ENCODE measurements at regions not wholly inside any gene's neighbourhood (a gene's known extent, or its start where the extent isn't known, plus 50 kb on each side); places are given as distances from the start of the nearest gene placed in this dataset.

GRCh38 chr5:44652674-44653073 is 156.1 kb upstream of the MRPS30 start:
- no peak for DNase-seq

GRCh38 chr5:44646016-44646415 is 162.7 kb upstream of the MRPS30 start:
- DNase-seq: no peak

DNA sequence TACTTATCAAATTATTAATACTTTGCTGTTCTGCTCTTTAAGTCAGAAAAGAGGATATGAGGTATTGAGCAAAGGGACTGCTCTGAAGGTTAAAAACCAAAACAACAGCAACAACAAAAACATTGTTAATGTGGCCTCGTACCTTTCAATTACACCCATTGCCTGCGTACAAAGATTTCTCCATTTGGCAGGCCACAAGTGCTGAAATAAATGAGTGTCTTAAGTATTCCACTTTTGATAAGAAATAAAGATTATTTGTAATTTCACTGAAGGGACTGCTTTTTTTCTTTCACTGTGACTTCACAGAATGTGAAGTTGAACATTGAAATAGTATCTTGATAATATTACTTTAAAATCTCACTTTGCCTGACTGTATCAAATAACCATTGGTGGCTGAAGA is 163.2 kb upstream of the MRPS30 start:
- DNase-seq: no peak

DNA sequence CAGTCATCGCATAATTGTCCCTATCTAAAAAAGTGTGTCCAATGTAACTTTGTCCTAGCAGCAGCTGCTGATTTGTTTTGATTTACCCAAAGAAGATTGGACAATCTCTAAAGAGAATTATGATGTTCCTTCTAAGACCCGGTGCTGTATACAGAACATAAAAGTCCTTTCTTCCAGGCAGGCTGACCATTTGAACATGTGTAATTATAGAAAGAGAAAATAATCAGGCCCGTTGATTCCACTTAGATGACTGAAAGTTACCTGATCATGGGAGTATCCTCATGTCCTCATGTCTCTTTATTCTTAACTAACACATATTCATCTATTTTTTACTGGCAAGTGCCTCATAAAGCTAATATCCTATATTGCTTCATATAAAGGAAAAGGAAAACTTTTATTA is 164.1 kb upstream of the MRPS30 start:
- no peak for DNase-seq

- DNase-seq: no peak
These were observed 166.9 kb upstream of the MRPS30 start for GRCh38 chr5:44641820-44642219.

GRCh38 chr5:44640945-44641456 is 167.7 kb upstream of the MRPS30 start:
- no peak for DNase-seq

DNA sequence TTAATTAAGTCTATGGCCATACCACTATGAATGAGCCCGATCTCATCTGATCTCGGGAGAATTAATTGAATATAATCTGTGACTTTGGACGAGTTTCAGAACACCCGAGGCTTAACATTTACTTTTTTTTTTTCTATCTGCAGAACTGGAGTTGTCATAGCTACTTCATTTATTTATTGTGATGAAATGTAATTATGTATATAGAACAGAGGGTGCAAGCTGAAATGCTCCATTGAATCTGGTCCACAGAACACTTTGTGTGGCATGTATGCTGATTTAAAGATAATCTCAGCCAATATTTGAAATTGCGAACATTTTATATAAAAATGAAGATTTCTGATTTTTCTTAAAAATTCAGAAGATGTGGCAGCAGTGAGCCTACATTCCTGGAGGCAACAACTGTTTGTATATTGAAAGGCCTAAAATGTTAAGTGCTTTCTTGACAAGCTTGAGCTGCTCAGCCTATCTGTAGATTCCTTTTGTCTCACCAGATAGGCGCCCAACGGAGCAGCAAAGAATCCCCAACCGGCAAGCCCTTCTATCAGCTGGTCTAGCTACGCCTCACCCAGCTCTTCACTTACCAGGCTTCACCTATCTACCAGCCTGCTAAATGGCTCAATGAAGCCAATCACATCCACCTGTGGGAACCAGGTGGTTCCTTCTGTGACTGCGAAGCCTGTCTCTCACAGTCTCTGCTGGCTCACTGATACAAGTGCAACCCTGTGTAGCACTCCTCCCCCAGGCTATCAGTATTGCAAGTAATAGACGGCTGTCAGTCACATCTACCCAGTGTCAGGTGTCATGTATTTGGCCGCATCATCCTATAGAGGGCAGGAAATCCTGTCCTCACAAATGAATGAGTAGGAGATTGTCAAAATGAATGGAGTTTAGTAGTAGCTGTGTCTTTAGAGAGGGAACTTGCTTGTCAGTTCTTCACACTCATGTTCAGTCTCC is 170.6 kb upstream of the MRPS30 start:
- DNase-seq: no peak

- no peak for DNase-seq
These were observed 176.4 kb upstream of the MRPS30 start for GRCh38 chr5:44632344-44632743.

GRCh38 chr5:44626846-44627245 is 181.9 kb upstream of the MRPS30 start:
- DNase-seq: no peak

- DNase-seq: no peak
These were observed 186.4 kb upstream of the MRPS30 start for GRCh38 chr5:44622331-44622730.

GRCh38 chr5:44619875-44620610 is 188.7 kb upstream of the MRPS30 start:
- no peak for DNase-seq

GRCh38 chr5:44614845-44615244 is 193.9 kb upstream of the MRPS30 start:
- DNase-seq: no peak

DNA sequence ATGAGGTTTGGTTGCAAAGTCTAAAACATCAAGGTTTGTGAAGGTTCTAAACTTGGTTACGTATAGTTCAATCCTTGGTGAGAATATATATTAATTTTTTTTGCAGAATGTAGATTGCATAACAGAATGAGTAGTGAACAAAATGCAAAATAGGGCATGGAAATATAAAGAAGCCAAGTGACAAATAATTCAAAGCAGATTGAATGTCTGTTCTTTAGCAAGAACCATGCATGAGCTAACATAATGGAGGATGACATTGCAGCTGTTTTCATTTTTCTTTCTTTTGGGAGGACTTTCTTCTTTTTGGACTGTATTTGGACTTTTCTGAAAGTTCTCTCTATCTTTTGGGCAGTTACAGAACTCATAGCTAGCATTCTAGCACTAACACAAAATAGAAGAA is 194.8 kb upstream of the MRPS30 start:
- DNase-seq: no peak

DNA sequence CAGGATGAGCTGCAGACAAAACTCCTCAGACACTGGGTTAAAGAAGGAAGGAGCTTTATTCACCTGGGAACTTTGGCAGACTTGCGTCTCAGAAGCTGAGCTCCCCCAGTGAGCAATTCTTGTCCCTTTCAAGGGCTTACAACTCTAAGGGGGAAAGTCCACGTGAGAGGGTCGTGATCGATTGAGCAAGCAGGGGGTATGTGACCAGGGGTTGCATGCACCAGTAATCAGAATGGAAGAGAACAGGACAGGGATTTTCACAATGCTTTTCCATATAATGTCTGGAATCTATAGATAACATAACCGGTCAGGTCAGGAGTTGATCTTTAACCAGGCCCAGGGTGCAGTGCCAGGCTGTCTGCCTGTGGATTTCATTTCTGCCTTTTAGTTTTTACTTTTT is 202.8 kb upstream of the MRPS30 start:
- DNase-seq: no peak

DNA sequence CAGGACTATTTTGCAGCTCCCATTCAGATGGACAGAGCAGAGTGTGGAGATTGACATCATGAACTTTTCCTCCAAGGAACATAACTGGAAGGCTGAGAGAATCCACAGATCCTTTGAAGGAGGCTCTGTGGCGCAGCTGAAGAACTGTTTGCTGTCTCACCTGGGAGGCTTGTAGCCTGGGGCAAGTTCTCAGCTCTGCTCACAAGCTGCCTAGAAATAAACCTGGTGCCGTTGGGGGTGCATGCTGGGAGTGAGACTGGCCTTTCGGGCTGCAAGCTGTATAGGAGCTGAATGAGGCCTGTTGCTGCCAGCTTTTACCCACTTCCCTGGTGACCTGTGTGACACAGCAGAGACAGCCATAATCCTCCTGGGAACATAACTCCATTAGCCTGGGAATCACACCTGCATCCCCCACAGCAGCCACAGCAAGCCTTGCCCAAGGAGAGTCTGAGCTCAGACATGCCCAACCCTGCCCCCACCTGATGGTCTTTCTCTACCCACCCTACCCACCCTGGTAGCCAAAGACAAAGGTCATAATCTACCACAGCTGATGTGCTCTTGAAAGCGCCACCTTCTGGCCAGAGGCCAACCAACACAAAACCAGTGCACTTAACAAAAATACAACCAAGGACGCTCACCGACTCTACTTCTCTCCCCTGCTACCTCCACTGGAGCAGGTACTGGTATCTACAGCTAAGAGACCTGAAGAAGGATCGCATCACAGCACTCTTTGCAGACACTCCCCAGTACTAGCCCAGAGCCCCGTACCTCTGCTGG is 205.1 kb upstream of the MRPS30 start:
- DNase-seq: no peak

DNA sequence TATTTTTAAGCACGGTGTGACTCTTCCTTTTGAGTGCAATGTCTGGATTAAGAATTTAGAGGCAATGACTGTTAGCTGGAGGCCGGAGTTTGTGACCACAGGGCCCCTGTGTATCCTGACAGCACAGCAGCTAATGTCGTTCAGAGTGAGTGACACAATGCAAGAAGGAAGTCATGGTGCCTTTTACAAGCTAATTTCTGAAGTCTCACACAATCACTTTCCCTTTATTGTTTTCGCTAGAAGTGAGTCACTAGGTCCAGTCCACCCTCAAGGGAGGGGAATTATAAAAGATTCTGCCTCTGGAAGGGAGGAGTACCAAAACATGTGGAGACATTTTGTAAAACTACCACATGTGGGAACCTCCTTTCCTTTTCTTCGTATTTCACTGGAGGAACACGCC is 185.5 kb upstream of the FGF10 start:
- DNase-seq: no peak

GRCh38 chr5:44568519-44568918 is 179.3 kb upstream of the FGF10 start:
- DNase-seq: no peak

DNA sequence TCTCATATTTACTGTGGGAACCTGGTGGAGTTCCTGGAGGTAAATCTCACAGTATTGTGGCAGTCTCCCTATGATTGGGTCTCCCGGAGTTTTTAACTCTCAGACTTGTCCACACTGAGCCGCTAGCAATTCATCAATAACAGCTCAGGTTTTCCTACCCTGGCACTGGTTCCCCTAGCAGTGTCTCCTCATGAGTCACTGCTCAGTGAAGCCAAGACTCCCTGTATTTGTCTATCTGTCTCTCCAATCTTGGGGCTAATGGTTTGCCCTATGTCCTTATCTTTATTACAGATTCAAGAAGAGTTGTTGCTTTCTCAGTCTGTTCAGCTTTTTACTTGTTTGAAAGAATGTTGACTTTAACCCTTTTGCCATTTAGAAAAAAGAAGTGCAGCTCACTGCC is 176.7 kb upstream of the FGF10 start:
- DNase-seq: no peak

DNA sequence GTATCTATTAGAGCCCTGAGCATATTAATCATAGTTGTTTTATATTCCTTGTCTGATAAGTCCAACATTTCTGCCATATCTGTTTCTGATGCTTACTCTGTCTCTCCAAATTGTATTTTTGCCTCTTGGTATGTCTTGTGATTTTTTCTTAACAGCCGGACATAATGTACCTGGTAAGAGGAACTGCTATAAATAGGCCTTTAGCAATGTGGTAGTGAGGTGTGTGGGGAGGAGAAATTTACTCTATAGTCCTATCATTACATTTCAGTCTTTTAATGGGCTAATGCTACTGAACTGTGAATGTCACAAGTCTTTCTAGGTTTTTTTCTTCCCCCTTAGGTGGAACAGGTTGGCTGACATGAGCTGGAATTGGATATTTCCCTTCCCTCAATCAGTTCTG is 176.1 kb upstream of the FGF10 start:
- DNase-seq: no peak

DNA sequence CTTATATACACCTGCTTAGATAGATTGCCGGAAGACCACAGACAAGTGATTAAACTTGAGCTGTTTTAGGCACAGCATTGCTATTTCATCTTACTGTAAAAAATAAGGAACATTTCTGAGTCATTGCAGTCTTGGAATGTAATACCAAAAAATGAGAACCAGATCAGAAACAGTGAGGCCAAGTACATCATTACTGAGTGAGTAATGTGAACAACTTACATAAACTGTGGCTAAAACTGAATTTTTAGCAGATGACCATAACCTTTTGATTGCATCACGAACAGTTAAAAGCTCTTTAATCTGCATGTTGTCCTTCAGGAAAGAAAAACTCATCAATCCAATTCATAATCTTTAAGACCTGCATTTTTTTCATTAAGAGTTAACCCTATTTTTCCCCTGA is 157.1 kb upstream of the FGF10 start:
- no peak for DNase-seq

- DNase-seq: no peak
These were observed 154.3 kb upstream of the FGF10 start for GRCh38 chr5:44543511-44543910.

- no peak for DNase-seq
These were observed 153.2 kb upstream of the FGF10 start for GRCh38 chr5:44542470-44542869.

- no peak for DNase-seq
These were observed 150.3 kb upstream of the FGF10 start for GRCh38 chr5:44539602-44539919.

All from right forelimb (tissue), 1 donor.